ENCODE measurements at regions not wholly inside any gene's neighbourhood (a gene's known extent, or its start where the extent isn't known, plus 50 kb on each side); places are given as distances from the start of the nearest gene placed in this dataset.

- no peaks in the 10 kb centered on the region for H3K9me3 ChIP-seq
- ATAC-seq: no peak
- H3K27me3 ChIP-seq: no peaks in the 10 kb centered on the region
- no peak overlapping the region for H3K4me3 ChIP-seq
- no peaks in the 10 kb centered on the region for H3K4me1 ChIP-seq
- no peak overlapping the region for H3K27ac ChIP-seq
- TF ChIP-seq EP300 (IDR thresholded peaks at IDR 0.05) (no peak), POLR2AphosphoS5 (IDR thresholded peaks at IDR 0.05) (no peak), CTCF (IDR thresholded peaks at IDR 0.05) (no peak), POLR2A (IDR thresholded peaks at IDR 0.05) (no peak)
- no peaks in the 10 kb centered on the region for H3K36me3 ChIP-seq
Observed at GRCh38 chr13:75124415-75124814, 357.6 kb downstream of the TBC1D4 start.

- WGBS, 2 donors (ENCODE audit: low coverage in 1 of 2): 45 to 73% methylated on average over 1 of the region's 1 CpG
- no peaks in the 10 kb centered on the region for H3K4me1 ChIP-seq
- ATAC-seq: no peak
- no peak overlapping the region for H3K27ac ChIP-seq
- H3K4me3 ChIP-seq: no peak overlapping the region
- H3K36me3 ChIP-seq: no peaks in the 10 kb centered on the region
- H3K9me3 ChIP-seq: no peaks in the 10 kb centered on the region
- H3K27me3 ChIP-seq: no peaks in the 10 kb centered on the region
- TF ChIP-seq POLR2AphosphoS5 (IDR thresholded peaks at IDR 0.05) (no peak), POLR2A (IDR thresholded peaks at IDR 0.05) (no peak), EP300 (IDR thresholded peaks at IDR 0.05) (no peak), CTCF (IDR thresholded peaks at IDR 0.05) (no peak)
Observed at GRCh38 chr13:75123428-75123827, 358.5 kb downstream of the TBC1D4 start.

GRCh38 chr13:75120085-75120484 lies 361.9 kb downstream of the TBC1D4 start:
- Histone ChIP-seq H3K4me1 (no peaks in the 10 kb centered on the region), H3K27ac (no peak overlapping the region), H3K36me3 (no peaks in the 10 kb centered on the region), H3K27me3 (no peaks in the 10 kb centered on the region), H3K9me3 (no peaks in the 10 kb centered on the region), H3K4me3 (no peak overlapping the region)
- no peak for ATAC-seq
- 14 to 80% methylated on average over 2 to 4 of the region's 4 CpGs for WGBS, 2 donors (ENCODE audit: low coverage in 1 of 2)
- TF ChIP-seq POLR2AphosphoS5 (IDR thresholded peaks at IDR 0.05) (no peak), POLR2A (IDR thresholded peaks at IDR 0.05) (no peak), EP300 (IDR thresholded peaks at IDR 0.05) (no peak), CTCF (IDR thresholded peaks at IDR 0.05) (no peak)

GRCh38 chr13:75115171-75115570 lies 366.8 kb downstream of the TBC1D4 start:
- no peak for ATAC-seq
- no peak for TF ChIP-seq EP300 (IDR thresholded peaks at IDR 0.05)
- no peak for TF ChIP-seq CTCF (IDR thresholded peaks at IDR 0.05)
- TF ChIP-seq POLR2A (IDR thresholded peaks at IDR 0.05): no peak
- H3K9me3 ChIP-seq: peaks cover 0 to 14% (median 0%) of the 10 kb centered on the region in 3 donors
- no peak overlapping the region for H3K4me3 ChIP-seq
- no peaks in the 10 kb centered on the region for H3K4me1 ChIP-seq
- 13 to 36% methylated on average over 2 of the region's 2 CpGs for WGBS, 2 donors (ENCODE audit: low coverage in 1 of 2)
- H3K27me3 ChIP-seq: no peaks in the 10 kb centered on the region
- H3K36me3 ChIP-seq: no peaks in the 10 kb centered on the region
- H3K27ac ChIP-seq: no peak overlapping the region

DNA sequence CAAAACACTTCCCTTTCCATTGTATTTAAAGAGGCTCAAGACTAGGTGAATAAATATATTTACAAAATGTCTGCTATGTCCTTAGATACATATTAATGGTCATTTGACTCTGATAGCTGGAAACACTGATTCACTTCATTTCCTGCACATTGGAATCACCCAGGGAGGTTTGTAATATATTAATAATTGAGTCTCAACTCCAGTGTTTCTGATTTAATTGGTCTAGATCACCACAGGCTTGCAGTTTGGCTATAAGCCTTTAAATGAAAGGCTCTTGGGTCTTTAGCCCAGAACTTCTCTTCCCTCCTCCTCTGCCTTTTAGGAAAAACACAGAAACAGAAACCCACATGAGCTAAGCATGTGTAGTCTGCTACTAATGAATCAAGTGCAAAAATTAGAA lies 378.0 kb downstream of the TBC1D4 start:
- no peaks in the 10 kb centered on the region for H3K27me3 ChIP-seq
- H3K36me3 ChIP-seq: no peaks in the 10 kb centered on the region
- no peak for TF ChIP-seq POLR2A (IDR thresholded peaks at IDR 0.05)
- TF ChIP-seq CTCF (IDR thresholded peaks at IDR 0.05): no peak
- no peak for TF ChIP-seq POLR2AphosphoS5 (IDR thresholded peaks at IDR 0.05)
- TF ChIP-seq EP300 (IDR thresholded peaks at IDR 0.05): no peak
- H3K4me3 ChIP-seq: no peak overlapping the region
- ATAC-seq: no peak
- H3K27ac ChIP-seq: no peak overlapping the region
- H3K9me3 ChIP-seq: peaks cover 0 to 8% (median 0%) of the 10 kb centered on the region in 3 donors
- H3K4me1 ChIP-seq: no peaks in the 10 kb centered on the region

All from gastroesophageal sphincter (tissue), 4 donors.